ENCODE measurements at regions not wholly inside any gene's neighbourhood (a gene's known extent, or its start where the extent isn't known, plus 50 kb on each side); places are given as distances from the start of the nearest gene placed in this dataset.

- TF ChIP-seq CTCF (optimal IDR thresholded peaks at IDR 0.05 in 1 of 3, IDR thresholded peaks at IDR 0.05 in 1 of 3, conservative IDR thresholded peaks at IDR 0.05 in 1 of 3; ENCODE audit: extremely low read depth in 1 of 3, insufficient read depth in 2 of 3, low read length in 3 of 3) (no peak), EZH2 (IDR thresholded peaks at IDR 0.05; ENCODE audit: low read length) (no peak)
- no peak overlapping the region for H3K4me3 ChIP-seq (ENCODE audit: control insufficient read depth in 2 of 3, extremely low read depth in 1 of 3, insufficient read depth in 2 of 3, low read depth in 1 of 3, low read length in 3 of 3)
- no peaks in the 10 kb centered on the region for H3K9me1 ChIP-seq (ENCODE audit: control insufficient read depth, extremely low read depth, insufficient read depth, low read length)
- no peaks in the 10 kb centered on the region for H3K4me1 ChIP-seq (ENCODE audit: control insufficient read depth, extremely low read depth, insufficient read depth, low read length)
- H3K9ac ChIP-seq (ENCODE audit: control insufficient read depth, extremely low read depth, insufficient read depth, low read length): no peak overlapping the region
- no peak overlapping the region for H3K4me2 ChIP-seq (ENCODE audit: control insufficient read depth, extremely low read depth, insufficient read depth, low read depth, low read length)
- DNase-seq (ENCODE audit: low read depth, low spot score) (no peak), FAIRE-seq (no peak)
- no peaks in the 10 kb centered on the region for H3K9me3 ChIP-seq (ENCODE audit: control insufficient read depth, low read depth, low read length)
- H3K27ac ChIP-seq (ENCODE audit: control insufficient read depth, insufficient read depth, low read length): no peak overlapping the region
- H4K20me1 ChIP-seq (ENCODE audit: control insufficient read depth, extremely low read depth, insufficient read depth, low read length): no peaks in the 10 kb centered on the region
- no peaks in the 10 kb centered on the region for H3K79me2 ChIP-seq (ENCODE audit: control insufficient read depth, insufficient read depth, low read length)
- no peak overlapping the region for H2AFZ ChIP-seq (ENCODE audit: control insufficient read depth, low read length)
- H3K27me3 ChIP-seq (ENCODE audit: control insufficient read depth, extremely low read depth, insufficient read depth, low read length): peaks cover 48% of the 10 kb centered on the region
- no peaks in the 10 kb centered on the region for H3K36me3 ChIP-seq (ENCODE audit: control insufficient read depth in 2 of 2, extremely low read depth in 1 of 2, insufficient read depth in 2 of 2, low read length in 2 of 2)
- dilution Hi-C loops (cut with MboI; ENCODE audit: extremely low pct_ligation_motif_present, low sequenced_read_pairs): no loop called here
These were observed 259.4 kb downstream of the TLE3 start for GRCh38 chr15:69838338-69838737.

GRCh38 chr15:69838994-69839393 lies 258.7 kb downstream of the TLE3 start:
- Histone ChIP-seq H3K27ac (ENCODE audit: control insufficient read depth, insufficient read depth, low read length) (no peak overlapping the region), H3K4me1 (ENCODE audit: control insufficient read depth, extremely low read depth, insufficient read depth, low read length) (no peaks in the 10 kb centered on the region), H3K36me3 (ENCODE audit: control insufficient read depth in 2 of 2, extremely low read depth in 1 of 2, insufficient read depth in 2 of 2, low read length in 2 of 2) (no peaks in the 10 kb centered on the region), H3K79me2 (ENCODE audit: control insufficient read depth, insufficient read depth, low read length) (no peaks in the 10 kb centered on the region), H3K4me3 (ENCODE audit: control insufficient read depth in 2 of 3, extremely low read depth in 1 of 3, insufficient read depth in 2 of 3, low read depth in 1 of 3, low read length in 3 of 3) (no peak overlapping the region), H3K9me1 (ENCODE audit: control insufficient read depth, extremely low read depth, insufficient read depth, low read length) (no peaks in the 10 kb centered on the region), H2AFZ (ENCODE audit: control insufficient read depth, low read length) (no peak overlapping the region), H4K20me1 (ENCODE audit: control insufficient read depth, extremely low read depth, insufficient read depth, low read length) (no peaks in the 10 kb centered on the region), H3K27me3 (ENCODE audit: control insufficient read depth, extremely low read depth, insufficient read depth, low read length) (peaks cover 44% of the 10 kb centered on the region), H3K4me2 (ENCODE audit: control insufficient read depth, extremely low read depth, insufficient read depth, low read depth, low read length) (no peak overlapping the region), H3K9ac (ENCODE audit: control insufficient read depth, extremely low read depth, insufficient read depth, low read length) (no peak overlapping the region), H3K9me3 (ENCODE audit: control insufficient read depth, low read depth, low read length) (no peaks in the 10 kb centered on the region)
- dilution Hi-C loops (cut with MboI; ENCODE audit: extremely low pct_ligation_motif_present, low sequenced_read_pairs): no loop called here
- FAIRE-seq (no peak), DNase-seq (ENCODE audit: low read depth, low spot score) (no peak)
- TF ChIP-seq CTCF (optimal IDR thresholded peaks at IDR 0.05 in 1 of 3, IDR thresholded peaks at IDR 0.05 in 1 of 3, conservative IDR thresholded peaks at IDR 0.05 in 1 of 3; ENCODE audit: extremely low read depth in 1 of 3, insufficient read depth in 2 of 3, low read length in 3 of 3) (no peak), EZH2 (IDR thresholded peaks at IDR 0.05; ENCODE audit: low read length) (no peak)

Data from keratinocyte (primary cell).